GM19455 (cell line): ENCODE measurements at regions not wholly inside any gene's neighbourhood (a gene's known extent, or its start where the extent isn't known, plus 50 kb on each side); places are given as distances from the start of the nearest gene placed in this dataset.
"Not testable (repeated sequence)": the region's sequence is repeated elsewhere in the genome, so short reads cannot be mapped to it uniquely, and the experiment has no call there.

Experiments
- ATAC-seq: cut with Tn5 transposase; IDR thresholded peaks from one replicate; pipeline ENCODE4 v1.9.1; 2021; ENCODE audit not compliant: unreplicated experiment

DNA sequence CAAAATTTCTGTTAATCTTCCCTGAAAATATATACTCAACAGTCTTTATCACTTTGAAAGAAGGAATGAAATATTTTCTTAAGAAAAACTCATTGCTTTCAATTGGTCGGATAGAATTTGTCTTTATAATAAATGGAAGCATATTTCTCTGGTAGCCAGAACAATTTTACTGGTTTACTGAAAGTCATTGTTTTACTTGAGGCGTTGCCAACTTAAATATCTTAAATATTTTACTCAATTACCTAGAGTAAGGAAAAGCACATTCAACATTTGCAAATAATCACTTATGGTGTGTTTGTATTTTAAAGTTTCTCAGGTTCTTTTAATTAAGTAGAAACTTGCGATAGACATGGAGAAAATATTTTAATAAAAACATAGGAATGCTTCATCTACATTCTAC is 1181.7 kb downstream of the EFNA5 start:
- ATAC-seq: no peak

DNA sequence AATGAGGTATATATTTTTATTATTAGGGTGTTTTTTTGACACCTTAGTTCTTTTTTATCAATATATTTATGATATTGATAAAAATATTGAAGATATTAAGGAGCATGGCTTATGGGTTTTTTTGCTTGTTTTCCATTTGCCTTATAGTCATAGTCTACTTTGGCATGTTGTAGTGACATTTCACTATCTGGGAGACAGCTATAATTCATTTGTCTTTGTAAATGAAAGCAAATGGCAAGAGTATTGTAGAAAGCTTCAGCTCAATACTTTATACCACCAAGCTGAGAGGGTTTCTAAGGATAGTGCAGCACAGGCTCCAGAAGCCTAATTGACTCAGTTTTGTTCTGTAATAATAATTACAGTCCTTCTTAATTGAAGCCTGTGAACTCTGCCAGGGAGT is 1182.3 kb downstream of the EFNA5 start:
- ATAC-seq: no peak

DNA sequence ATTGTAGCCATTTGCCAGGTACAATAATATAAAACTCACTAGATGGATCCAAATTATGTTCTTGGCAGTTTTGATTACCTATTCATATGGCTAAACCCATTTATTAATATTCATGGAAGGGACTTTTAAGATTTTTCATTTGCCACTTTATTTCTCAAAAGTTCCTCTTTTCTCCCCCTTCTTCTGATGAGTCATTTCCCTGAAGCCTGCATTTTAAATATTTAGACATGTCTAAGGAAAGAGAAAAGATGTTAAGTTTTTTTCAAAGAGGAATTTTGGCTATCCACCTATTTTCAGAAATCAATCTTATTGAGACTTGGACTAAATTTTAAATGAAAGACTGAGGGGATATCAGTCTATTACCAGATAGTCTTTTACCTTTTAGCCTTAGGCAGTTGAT is 1189.4 kb downstream of the EFNA5 start:
- ATAC-seq: no peak

DNA sequence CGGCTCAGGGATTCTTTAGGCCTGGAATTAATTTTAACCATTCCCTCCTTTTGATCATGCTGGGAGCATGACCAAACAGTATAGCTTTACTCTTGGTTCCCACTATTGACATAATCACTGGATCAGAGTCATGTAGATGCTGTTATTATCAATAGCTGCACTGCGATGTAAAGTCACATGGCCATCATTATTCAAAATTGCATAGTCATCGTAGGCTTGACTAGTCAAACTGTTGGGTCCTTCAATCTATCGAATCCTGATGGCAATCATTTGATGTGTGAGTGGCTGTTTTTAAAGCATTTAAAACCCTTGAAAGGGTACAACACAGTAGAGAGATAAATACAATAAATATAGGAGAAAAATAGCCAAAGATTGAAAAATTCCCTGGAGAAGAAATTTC is 1194.1 kb downstream of the EFNA5 start:
- ATAC-seq: no peak

DNA sequence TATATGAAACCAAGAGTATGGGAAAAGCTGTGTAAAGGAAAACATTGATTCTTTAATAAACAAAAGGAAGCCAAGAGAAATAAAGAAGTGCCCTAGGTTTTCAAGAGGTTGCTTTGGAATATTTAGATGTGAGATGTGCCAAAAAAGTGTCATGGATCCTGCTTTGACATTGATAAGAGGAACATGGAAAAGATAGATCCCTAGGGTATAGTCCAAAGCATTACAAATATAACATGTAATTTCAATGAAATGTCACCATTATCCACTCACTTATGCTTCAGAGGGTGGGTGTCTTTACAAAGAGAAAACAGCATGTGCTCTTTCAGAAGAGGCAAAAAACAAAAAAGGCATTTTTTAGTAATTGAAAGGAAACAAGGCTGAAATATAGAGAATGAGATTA is 1196.7 kb downstream of the EFNA5 start:
- ATAC-seq: no peak

DNA sequence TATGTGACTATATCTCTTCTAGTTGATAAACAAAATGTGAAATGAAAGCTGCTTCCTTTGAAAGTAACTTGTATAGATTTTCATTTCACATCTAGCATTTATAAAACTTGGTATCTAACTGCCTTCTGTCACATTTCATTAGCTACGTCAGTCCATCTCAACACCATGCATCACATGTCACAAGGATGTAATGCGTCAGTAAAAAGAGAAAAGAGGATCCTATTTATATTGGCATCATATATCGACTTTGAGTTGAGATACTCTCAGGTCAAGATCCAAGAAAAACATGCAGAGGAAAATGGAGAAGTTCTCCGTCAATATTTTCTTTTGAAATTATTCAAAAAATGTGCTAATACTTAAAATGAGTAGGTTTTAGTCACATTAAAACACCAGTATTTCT is 1211.2 kb downstream of the EFNA5 start:
- ATAC-seq: no peak

DNA sequence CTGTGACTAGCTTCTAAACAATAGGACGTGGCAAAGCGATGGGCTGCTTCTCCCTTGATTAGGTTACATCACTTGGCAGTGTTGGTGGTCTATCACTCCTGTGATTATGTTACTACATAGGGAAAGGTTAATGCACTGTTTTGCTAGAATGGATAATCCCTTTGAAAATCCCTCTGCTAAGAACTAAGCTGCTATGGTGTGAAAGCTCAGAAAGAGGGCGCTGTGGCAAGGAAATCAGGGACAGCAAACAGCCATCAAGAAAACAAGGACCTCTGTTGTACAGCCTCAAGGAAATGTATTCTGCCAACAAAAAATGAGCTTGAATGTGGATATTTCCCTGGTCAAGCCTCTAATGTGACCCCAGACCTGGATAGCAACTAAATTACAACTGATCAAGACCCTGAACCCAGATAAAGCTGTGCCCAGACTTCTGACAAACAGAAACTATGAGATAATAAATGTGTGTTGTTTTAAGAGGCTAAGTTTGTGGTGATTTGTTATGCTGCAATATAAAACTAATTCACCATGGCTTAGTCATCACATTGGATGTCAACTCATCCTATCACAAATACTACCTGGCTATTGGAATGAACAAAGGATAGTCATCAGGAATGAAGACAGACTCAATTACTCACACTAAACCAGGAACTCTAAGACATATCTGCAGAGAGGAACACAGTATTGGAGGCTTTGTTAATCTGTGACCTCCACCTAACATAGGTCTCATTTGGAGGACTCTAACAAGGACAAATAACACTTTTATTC is 1215.9 kb downstream of the EFNA5 start:
- ATAC-seq: no peak

DNA sequence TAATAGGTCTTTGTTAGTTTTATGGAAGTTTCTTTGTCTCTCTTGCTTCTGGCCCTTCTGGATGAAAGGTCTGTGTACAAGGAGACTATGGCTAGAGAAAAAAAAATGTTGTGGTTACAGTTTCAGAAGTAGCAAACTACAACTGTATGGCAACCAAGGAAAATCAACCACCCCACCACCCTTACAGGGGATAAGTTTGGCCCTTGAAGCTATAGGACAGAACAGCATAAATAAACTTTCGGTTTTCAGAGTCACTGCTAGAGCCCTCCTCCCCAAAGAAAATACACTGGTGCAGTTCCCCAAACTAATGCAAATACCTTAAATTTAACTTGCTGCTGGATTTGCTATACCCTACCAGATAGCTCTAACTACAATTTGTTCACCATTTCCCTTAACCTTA is 1216.7 kb downstream of the EFNA5 start:
- no peak for ATAC-seq

DNA sequence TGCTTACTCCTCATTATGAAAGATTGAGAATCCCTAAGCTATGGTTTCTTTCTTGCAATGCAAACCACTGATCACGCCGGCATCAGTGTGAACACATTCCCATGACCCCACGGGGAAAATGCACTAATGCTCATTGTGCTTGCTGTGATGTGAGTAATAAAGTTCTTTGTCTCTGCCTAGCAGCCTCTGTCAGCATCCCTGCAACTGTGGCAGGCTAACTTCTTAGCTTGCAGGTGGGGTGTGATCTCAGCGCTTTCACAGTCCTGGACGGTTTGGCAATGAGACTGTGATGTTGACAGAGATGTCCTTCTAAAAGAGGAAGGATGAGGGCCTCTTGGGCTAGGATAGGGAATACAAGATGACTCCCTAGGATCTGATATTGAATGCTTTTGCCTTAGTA is 1218.7 kb downstream of the EFNA5 start:
- no peak for ATAC-seq

DNA sequence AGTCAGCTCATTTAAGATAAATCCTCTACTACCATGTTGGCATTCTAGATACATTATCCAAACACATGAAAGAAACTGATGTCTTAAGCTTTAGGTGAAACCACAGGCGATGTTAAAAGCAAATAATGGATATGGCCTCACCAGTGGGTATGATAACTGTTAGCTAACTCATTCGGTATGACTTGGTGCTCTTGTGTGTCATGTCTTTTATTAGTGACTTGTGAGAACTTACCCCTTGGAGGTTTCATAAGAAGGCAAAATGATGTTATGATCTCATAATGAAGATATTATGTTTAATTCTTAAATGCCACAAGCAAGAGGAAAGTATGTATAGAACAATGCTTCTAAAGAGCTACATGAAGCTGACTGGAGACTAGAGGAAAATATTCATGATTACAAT is 1227.0 kb downstream of the EFNA5 start:
- no peak for ATAC-seq

DNA sequence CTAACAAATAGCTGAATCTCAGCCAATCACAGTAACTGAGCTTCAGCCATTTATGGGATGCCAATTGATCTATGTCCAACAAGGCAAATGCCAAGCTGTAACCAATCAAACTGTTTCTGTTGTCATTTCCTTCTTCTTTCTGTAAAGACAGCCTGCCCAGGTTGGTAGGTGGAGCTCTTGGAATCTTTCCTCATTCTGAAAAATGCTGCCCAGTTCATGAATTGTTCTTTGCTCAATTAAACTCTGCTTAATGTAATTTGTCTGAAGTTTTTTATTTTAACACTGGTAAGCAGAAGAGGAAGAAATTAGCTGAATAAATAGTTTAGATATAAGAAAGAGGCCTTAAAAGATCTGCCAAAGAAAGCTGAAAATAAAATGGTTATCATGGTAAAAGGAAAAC is 1235.6 kb downstream of the EFNA5 start:
- no peak for ATAC-seq

DNA sequence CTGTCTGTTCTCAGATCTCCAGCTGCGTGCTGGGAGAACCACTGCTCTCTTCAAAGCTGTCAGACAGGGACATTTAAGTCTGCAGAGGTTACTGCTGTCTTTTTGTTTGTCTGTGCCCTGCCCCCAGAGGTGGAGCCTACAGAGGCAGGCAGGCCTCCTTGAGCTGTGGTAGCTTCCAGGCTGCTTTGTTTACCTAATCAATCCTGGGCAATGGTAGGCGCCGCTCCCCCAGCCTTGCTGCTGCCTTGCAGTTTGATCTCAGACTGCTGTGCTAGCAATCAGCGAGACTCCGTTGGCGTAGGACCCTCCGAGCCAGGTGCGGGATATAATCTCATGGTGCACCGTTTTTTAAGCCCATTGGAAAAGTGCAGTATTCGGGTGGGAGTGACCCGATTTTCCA is 1240.0 kb downstream of the EFNA5 start:
- not testable (repeated sequence) for ATAC-seq

DNA sequence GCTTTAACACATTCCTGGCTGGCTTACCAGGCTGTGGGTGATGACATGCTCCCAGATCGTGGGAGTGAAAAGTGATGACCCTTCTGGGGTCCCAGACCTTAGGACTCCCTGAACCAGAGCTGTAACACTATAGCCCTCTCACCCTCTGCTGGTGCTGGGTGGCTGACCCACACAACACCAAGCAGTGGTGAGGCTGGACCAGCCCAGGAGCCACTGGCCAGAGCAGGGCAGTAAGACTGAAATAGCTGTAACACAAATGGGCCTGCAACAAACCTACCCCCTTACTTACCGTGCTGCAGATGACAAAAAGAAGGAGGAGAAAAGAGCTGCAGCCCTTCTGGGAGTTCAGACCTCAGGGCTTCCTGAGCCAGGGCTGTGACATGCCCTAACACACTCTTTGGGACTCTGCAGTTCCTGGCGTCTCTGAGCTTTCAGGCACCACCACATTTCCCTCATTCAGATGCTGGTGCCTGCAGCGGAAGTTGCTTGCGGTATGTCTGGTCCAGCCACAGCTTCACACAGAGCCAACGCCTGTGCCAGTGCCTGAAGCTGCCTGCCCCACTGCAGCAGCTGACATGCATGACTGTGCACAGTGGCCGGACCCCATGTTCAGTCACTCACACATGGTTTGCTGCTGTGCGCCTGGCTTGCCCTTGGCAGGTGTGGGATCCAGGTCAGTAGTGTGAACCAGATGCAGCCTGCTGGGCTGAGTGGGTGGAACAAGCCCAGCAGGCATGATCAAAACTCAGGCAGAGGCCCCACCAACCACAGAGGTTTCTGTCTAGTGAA is 1247.4 kb downstream of the EFNA5 start:
- ATAC-seq: no peak

DNA sequence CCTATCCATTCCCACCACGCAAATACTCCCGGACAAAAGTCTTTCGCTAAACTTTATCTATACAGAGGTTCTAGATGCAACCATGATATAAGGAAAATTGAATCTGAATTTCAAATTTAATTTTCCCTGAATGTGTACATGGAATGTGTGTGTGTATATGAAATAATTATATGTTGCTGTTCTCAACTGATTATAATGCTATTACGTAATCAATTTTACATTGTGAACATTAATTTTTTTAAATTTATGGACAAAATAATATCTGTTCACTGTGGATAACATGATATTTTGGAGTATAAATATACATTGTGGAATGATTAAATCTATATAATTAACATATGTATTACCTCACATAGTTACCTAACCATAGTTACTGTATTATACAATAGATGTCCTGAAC is 1250.6 kb downstream of the EFNA5 start:
- no peak for ATAC-seq

DNA sequence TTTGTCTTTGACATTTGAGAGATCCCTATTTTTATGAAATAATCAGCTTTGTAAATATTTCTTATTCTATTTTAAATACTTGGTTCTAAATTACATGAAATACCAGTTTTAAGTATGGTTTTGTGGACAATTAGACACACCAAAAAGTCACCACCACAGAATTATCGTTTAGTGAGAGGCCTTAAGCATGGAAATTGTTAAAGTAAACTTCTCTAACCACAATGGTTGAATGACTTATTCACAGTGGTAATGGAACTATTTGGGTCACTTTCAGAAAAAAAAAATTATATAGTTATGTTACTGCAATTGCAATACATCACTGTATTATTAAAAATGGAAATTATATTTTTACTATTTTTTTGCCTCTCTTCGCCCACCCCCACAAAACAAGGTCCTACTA is 1252.5 kb downstream of the EFNA5 start:
- ATAC-seq: no peak

DNA sequence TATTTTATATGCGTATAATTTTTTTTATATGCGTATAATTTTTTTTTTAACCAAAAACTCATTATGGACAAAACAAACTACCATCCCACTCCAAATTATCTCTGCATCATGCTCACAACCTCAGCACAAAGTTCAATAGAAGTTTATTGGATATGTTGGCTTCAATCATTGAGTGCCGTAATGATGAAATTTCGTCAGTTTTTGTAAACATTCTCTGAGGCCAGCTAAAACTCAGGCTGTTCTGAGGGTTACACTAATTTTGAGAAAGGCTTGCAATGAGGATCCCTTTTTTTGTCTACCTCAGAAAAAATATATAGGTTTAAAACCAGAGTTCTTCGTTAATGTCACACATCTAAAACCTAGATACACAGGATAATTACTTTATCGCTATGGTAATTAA is 1253.2 kb downstream of the EFNA5 start:
- no peak for ATAC-seq

DNA sequence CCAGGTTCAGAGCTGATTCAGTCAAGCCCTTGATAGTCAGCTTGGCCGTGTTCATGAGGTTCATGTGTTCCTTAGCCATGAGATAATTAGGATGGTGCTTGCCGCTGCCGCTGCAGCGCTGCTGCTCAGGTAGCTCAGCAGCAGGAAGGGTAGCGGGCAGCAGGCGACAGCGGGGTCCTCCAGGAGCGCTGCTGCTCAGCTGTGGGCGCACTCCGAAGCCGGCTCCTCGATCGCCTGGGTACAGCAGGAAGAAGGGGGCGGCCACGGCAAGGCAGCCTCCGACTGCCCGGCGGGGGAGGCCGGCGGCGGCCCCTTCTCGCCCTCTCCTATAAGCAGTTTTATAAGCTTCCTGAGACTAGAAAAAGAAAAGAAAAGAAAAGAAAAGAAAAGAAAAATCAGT is 1253.6 kb downstream of the EFNA5 start:
- no peak for ATAC-seq

DNA sequence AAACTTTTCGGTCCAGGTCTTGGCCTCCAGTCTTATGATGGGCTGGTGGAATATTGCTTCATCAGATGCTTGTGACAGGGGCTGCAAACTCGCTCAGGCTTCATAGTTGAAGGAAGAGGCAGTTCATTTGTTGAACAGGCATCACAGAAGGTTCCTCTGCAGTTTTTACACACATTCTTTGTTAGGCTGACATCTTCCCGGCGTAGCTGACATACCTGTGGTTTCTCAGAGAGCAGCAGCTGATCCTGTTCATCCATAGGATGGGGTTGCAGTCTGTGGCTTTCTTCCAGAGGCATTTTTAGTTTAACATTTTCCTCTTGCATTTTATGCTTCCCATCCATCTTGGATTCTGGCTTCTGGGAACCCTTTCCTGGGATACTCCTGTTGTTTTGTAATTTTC is 1255.2 kb downstream of the EFNA5 start:
- ATAC-seq: no peak

DNA sequence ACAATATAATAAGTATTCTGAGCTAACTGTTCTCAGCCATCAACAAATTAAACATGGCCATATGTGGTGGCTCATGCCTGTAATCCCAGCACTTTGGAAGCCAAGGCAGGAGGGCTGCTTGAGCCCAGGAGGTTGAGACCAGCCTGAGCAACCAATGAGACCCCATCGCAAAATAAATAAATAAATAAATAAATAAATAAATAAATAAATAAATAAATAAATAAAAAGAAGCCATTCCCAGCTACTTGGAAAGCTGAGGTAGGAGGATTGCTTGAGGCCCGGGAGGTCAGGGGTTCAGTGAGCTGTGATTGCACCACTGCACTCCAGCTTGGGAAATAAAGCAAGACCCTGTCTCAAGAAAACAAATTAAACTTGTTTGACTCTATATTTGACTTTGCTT is 1256.4 kb downstream of the EFNA5 start:
- ATAC-seq: no peak

DNA sequence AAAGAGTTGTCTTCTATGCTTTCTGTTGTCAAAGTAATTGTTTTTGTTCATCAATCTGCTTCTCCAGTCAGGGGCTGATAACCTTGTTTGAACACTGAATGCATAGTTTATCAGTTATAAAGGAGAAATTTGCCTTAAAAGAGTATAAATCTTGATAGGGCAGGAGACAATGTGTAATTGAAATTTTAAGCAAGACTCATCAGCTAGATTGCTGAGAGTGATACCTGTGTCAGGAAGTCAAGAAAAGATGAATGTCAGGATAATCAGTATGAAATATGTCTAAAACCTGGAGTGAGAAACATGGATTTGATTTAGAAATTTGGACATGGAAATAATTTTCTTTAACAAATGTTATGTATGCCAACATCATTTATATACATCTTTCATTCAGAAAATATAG is 1258.1 kb downstream of the EFNA5 start:
- ATAC-seq: no peak

DNA sequence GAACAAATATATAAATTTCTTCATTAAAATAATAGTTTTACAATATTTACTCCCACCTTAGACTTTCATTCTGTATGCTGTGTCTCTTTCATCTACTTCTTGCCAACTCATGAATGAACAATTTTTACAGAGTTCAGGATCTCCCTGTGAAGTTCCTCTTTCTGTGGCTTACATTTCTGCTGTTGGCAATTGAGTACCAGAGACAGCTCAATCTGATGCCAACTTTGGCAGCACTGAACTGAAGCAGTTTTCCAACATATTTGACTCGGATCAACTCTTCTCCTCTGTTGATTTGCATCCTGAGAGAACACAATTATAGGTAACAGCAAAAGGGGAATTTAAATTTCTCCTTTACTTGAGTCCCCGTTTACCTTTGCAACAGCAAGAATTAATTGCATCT is 1262.2 kb downstream of the EFNA5 start:
- no peak for ATAC-seq

DNA sequence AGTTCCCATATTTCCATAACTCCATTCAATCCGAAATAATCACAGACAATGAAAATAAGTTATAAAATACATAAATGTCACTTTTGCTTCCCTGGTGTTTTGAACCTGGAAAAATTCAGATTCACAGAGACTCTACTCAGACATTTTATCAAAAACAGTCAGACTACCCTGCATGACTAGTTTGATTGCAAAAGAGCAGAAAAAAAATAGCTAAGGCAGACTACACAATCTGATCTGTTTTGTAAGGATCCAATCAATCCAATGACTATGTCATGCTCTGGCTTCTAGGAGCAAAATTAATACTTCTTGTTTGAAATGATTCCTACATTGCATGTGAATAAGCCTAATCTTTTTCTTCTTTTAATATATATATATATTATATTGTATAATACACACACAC is 1262.6 kb downstream of the EFNA5 start:
- ATAC-seq: no peak

DNA sequence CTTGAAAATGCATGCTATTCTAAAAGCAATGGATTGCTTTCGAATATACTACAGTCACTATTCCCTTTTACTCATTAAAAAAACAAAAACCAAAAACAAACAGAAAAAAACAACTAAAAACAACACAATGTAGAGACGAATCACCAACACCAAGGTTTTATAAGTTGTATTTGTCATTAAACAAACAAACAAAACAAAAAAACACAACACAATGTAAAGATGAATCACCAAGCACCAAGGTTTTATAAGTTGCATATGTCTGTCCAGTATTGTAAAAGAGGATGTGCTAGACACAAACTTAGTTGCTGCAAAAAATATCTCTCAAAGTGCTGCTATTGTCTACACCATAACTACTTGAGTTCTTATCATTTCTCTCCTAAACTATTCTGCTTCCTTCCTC is 1269.2 kb downstream of the EFNA5 start:
- ATAC-seq: no peak
